GM12878 (cell line): ENCODE measurements at regions not wholly inside any gene's neighbourhood (a gene's known extent, or its start where the extent isn't known, plus 50 kb on each side); places are given as distances from the start of the nearest gene placed in this dataset.

Experiments used
- ATAC-seq: fragments of 200-7000 bp; cut with Tn5 transposase; 3 replicates; pipeline ENCODE4 v1.9.1; 2020; ENCODE audit warnings: mild to moderate bottlenecking, moderate library complexity
- BruUV-seq: library from RNA; stranded (reverse); fragments of 400-500 nt; replicated peaks from 2 replicates; lab custom pipeline; 2021; lab: Mats Ljungman, UMichigan
- CTCF ChIA-PET: fragments of 300-600 bp; sonication (Branson Sonifier 250); formaldehyde crosslinking; extraction: SDS; loops from one replicate; lab custom pipeline; 2021; ENCODE audit warnings: inconsistent platforms; lab: Yijun Ruan, JAX
- POLR2A ChIA-PET: fragments of 350-600 bp; formaldehyde crosslinking; extraction: SDS; loops from one replicate; lab custom pipeline; 2021; ENCODE audit warnings: inconsistent platforms; lab: Charles Lee
- RAD21 ChIA-PET: fragments of 300-600 bp; sonication (Branson Sonifier 250); formaldehyde crosslinking; loops from one replicate; lab custom pipeline; 2023; ENCODE audit warnings: antibody characterized with exemption; ENCODE audit not compliant: unreplicated experiment; lab: Charles Lee
- SMC1A ChIA-PET: fragments of 300-600 bp; sonication (Branson Sonifier 250); formaldehyde crosslinking; loops from one replicate; lab custom pipeline; 2023; ENCODE audit not compliant: unreplicated experiment, uncharacterized antibody; lab: Charles Lee
- DNase-seq: peaks from one replicate; pipeline ENCODE4 v3.0.0-alpha.2; 2011; ENCODE audit warnings: low read depth, low spot score
- FAIRE-seq: peaks from 3 replicates; lab custom pipeline; 2011; peaks lifted over from hg19 to GRCh38; lab: Jason Lieb, UNC
- H2AFZ ChIP-seq: 2 replicates; pipeline ENCODE4 v1.6.0; 2011; ENCODE audit warnings: low read depth, low read length, control low read depth; ENCODE audit not compliant: control insufficient read depth
- H3K27ac ChIP-seq: 2 replicates; pipeline ENCODE4 v1.5.1; 2011; ENCODE audit warnings: control low read depth; ENCODE audit not compliant: control insufficient read depth, insufficient read depth
- H3K27me3 ChIP-seq, 2 experiments: replicated peaks in 1 of 2; 2 replicates each; pipeline versions ENCODE4 v1.6.0 to v1.6.1; 2011; ENCODE audit warnings: low read length in 1 of 2; ENCODE audit not compliant: control insufficient read depth in 2 of 2, insufficient read depth in 2 of 2
- H3K36me3 ChIP-seq, 2 experiments: 2 replicates each; pipeline ENCODE4 v1.5.1; 2011; ENCODE audit warnings: low read length in 1 of 2; ENCODE audit not compliant: control insufficient read depth in 2 of 2, insufficient read depth in 2 of 2
- H3K4me1 ChIP-seq: 2 replicates; pipeline ENCODE4 v1.6.1; 2011; ENCODE audit warnings: mild to moderate bottlenecking, low read length, moderate library complexity, mixed read lengths; ENCODE audit not compliant: control insufficient read depth, insufficient read depth
- H3K4me2 ChIP-seq: 2 replicates; pipeline ENCODE4 v1.6.0; 2011; ENCODE audit warnings: control low read depth; ENCODE audit not compliant: control insufficient read depth, insufficient read depth
- H3K4me3 ChIP-seq: fragments of 200-600 bp; sonication (generic); 2 replicates; pipeline ENCODE4 v1.5.1; 2016
- H3K79me2 ChIP-seq: 2 replicates; pipeline ENCODE4 v1.6.0; 2011; ENCODE audit warnings: low read length; ENCODE audit not compliant: control insufficient read depth, insufficient read depth
- H3K9ac ChIP-seq: 2 replicates; pipeline ENCODE4 v1.8.0; 2011; ENCODE audit warnings: low read length, control low read depth, mixed read lengths; ENCODE audit not compliant: control insufficient read depth, insufficient read depth
- H3K9me3 ChIP-seq: replicated peaks from 3 replicates; pipeline ENCODE4 v1.5.1; 2011; ENCODE audit warnings: mild to moderate bottlenecking, low read length; ENCODE audit not compliant: control insufficient read depth, insufficient read depth
- H4K20me1 ChIP-seq: 2 replicates; pipeline ENCODE4 v1.6.0; 2011; ENCODE audit not compliant: control insufficient read depth, insufficient read depth
- ASH2L ChIP-seq: fragments of 300-600, 200-600 bp; sonication (generic); IDR thresholded peaks from 2 replicates; pipeline ENCODE4 v1.6.1; 2017; ENCODE audit warnings: low read depth, mild to moderate bottlenecking, borderline replicate concordance
- CEBPB ChIP-seq, 2 experiments: fragments of 150-350 bp in 1 of 2; IDR thresholded peaks; 2 replicates each; pipeline ENCODE4 v1.6.1; 2012 to 2014; ENCODE audit warnings: low read depth in 2 of 2, low read length in 2 of 2, borderline replicate concordance in 1 of 2, inconsistent platforms in 1 of 2
- E2F4 ChIP-seq: IDR thresholded peaks from 2 replicates; pipeline ENCODE4 v1.6.1; 2012; ENCODE audit warnings: low read depth, low read length, improper control_type of control experiment
- EGR1 ChIP-seq, 2 experiments: IDR thresholded peaks; 1 replicate in 1 of 2; 2 replicates in 1 of 2; pipeline ENCODE4 v1.6.1; 2011 to 2012; ENCODE audit warnings: low read depth in 2 of 2, low read length in 2 of 2, borderline replicate concordance in 1 of 2, mild to moderate bottlenecking in 1 of 2, moderate library complexity in 1 of 2
- EP300 ChIP-seq, 2 experiments: fragments of 150-350 bp in 1 of 2; IDR thresholded peaks; 2 replicates each; pipeline ENCODE4 v1.6.1; 2011 to 2012; ENCODE audit warnings: low read depth in 2 of 2, low read length in 2 of 2, borderline replicate concordance in 1 of 2, improper control_type of control experiment in 1 of 2, inconsistent platforms in 1 of 2; ENCODE audit not compliant: control insufficient read depth in 1 of 2
- EZH2 ChIP-seq: IDR thresholded peaks from 2 replicates; pipeline ENCODE4 v1.6.1; 2012; ENCODE audit warnings: low read depth, mild to moderate bottlenecking, control low read depth, inconsistent platforms, low read length, borderline replicate concordance; ENCODE audit not compliant: control insufficient read depth
- GATAD2B ChIP-seq: fragments of 450-650 bp; conservative IDR thresholded peaks from 2 replicates; pipeline ENCODE4 v1.6.1; 2017; ENCODE audit warnings: low read depth, mild to moderate bottlenecking, moderate library complexity
- LARP7 ChIP-seq: fragments of 450-650 bp; IDR thresholded peaks from 2 replicates; pipeline ENCODE4 v1.6.1; 2017; ENCODE audit warnings: mild to moderate bottlenecking
- MYB ChIP-seq: fragments of 150-350 bp; IDR thresholded peaks from 2 replicates; pipeline ENCODE4 v1.6.1; 2014; ENCODE audit warnings: mild to moderate bottlenecking, low read depth, low read length, borderline replicate concordance
- SIX5 ChIP-seq: IDR thresholded peaks from 2 replicates; pipeline ENCODE4 v1.6.1; 2011; ENCODE audit warnings: mild to moderate bottlenecking, low read depth, low read length, moderate library complexity; ENCODE audit not compliant: severe bottlenecking
- SMARCA5 ChIP-seq: fragments of 450-650 bp; IDR thresholded peaks from 2 replicates; pipeline ENCODE4 v1.6.1; 2017; ENCODE audit warnings: mild to moderate bottlenecking
- SP1 ChIP-seq: IDR thresholded peaks from one replicate; pipeline ENCODE4 v1.6.1; 2011; ENCODE audit warnings: low read depth, low read length
- SUZ12 ChIP-seq: fragments of 200-600 bp; sonication (generic); IDR thresholded peaks from one replicate; pipeline ENCODE4 v1.6.1; 2018; ENCODE audit warnings: antibody characterized with exemption, mild to moderate bottlenecking; ENCODE audit not compliant: unreplicated experiment
- TAF1 ChIP-seq: IDR thresholded peaks from 2 replicates; pipeline ENCODE4 v1.6.1; 2011; ENCODE audit warnings: mild to moderate bottlenecking, low read depth, low read length, borderline replicate concordance
- ZNF207 ChIP-seq: fragments of 450-650 bp; IDR thresholded peaks from 2 replicates; pipeline ENCODE4 v1.6.1; 2014; ENCODE audit warnings: antibody characterized with exemption, mild to moderate bottlenecking, borderline replicate concordance
- WGBS: methylation state at CpG from one replicate; pipeline ENCODE4 v1.1.6; 2016; ENCODE audit warnings: low lambda C conversion rate; ENCODE audit not compliant: insufficient replicate concordance, insufficient coverage; ENCODE audit errors: missing lambda C conversion rate; 5-methylcytosine and 5-hydroxymethylcytosine counted together
- in situ Hi-C: fragments of 300-500 bp; cut with MboI; formaldehyde crosslinking; loops from 9 replicates; pipeline ENCODE4 v1.14.3; 2018; ENCODE audit warnings: mixed read lengths
- intact Hi-C: fragments of 100-400 bp; cut with micrococcal nuclease; formaldehyde crosslinking; loops from one replicate; pipeline ENCODE4 v1.14.2; 2022; ENCODE audit not compliant: unreplicated experiment

- ChIA-PET CTCF (interaction anchor here (0.9 to 2.8 kb wide), 8 partner anchors 11 to 156 kb away, joined by 3 to 25 read pairs (median 7); partner anchors contain the start of gene PFKFB3), SMC1A (interaction anchor here (0.7 to 10.1 kb wide), 11 partner anchors 11 to 75 kb away, joined by 3 to 153 read pairs (median 6); no protein-coding TSS in a partner anchor), POLR2A (interaction anchor here (0.9 to 3.4 kb wide), 5 partner anchors 15 to 148 kb away, joined by 3 to 32 read pairs (median 5); partner anchors contain the start of gene PFKFB3), RAD21 (interaction anchor here (2.0 to 6.1 kb wide), 5 partner anchors 50 to 147 kb away, joined by 7 to 79 read pairs (median 52); partner anchors contain the start of gene PFKFB3)
- H3K79me2 ChIP-seq, result no peaks in the 10 kb centered on the region
- no peak overlapping the region for H3K4me3 ChIP-seq
- no peaks in the 10 kb centered on the region for H3K36me3 ChIP-seq
- no TSS peak for BruUV-seq
- FAIRE-seq, result no peak
- H3K4me1 ChIP-seq, result peaks cover 26% of the 10 kb centered on the region
- WGBS, result 59% methylated on average over 8 of the region's 8 CpGs
- H3K9me3 ChIP-seq, result no peaks in the 10 kb centered on the region; the same call in 1 of the 3 replicates
- H3K27ac ChIP-seq, result no peak overlapping the region
- H3K27me3 ChIP-seq, result no peaks in the 10 kb centered on the region
- no peak for TF ChIP-seq SMARCA5
- no peak for TF ChIP-seq EP300 (IDR thresholded peaks at IDR 0.05; ENCODE audit: borderline replicate concordance in 1 of 2, control insufficient read depth in 1 of 2, low read depth in 2 of 2, low read length in 2 of 2)
- TF ChIP-seq SP1, result no peak
- no peak for TF ChIP-seq TAF1
- TF ChIP-seq MYB, result no peak
- no peak for TF ChIP-seq GATAD2B
- no peak for TF ChIP-seq EGR1 (IDR thresholded peaks at IDR 0.05; ENCODE audit: borderline replicate concordance in 1 of 2, low read depth in 2 of 2, low read length in 2 of 2)
- TF ChIP-seq ASH2L, result no peak
- no peak for TF ChIP-seq ZNF207
- TF ChIP-seq SIX5, result no peak
- no peak for TF ChIP-seq EZH2
- TF ChIP-seq E2F4, result no peak
- no peak for TF ChIP-seq SUZ12
- no peak for TF ChIP-seq CEBPB (IDR thresholded peaks at IDR 0.05; ENCODE audit: borderline replicate concordance in 1 of 2, low read depth in 2 of 2, low read length in 2 of 2)
- no peak for TF ChIP-seq LARP7
- no peak overlapping the region for H3K4me2 ChIP-seq
- ATAC-seq, result no peak
- H3K9ac ChIP-seq, result no peak overlapping the region
- no peak for DNase-seq
- in situ Hi-C loops, result no loop called here
- intact Hi-C loops, result no loop called here
- H2AFZ ChIP-seq, result no peak overlapping the region
- no peaks in the 10 kb centered on the region for H4K20me1 ChIP-seq
Observed at GRCh38 chr10:6349846-6350535, 147.3 kb downstream of the PFKFB3 start.
